KMS-11 (cell line): ENCODE measurements at regions not wholly inside any gene's neighbourhood (a gene's known extent, or its start where the extent isn't known, plus 50 kb on each side); places are given as distances from the start of the nearest gene placed in this dataset.

Experiments used
- H2AFZ ChIP-seq: fragments of 200-600 bp; sonication (generic); 2 replicates; pipeline ENCODE4 v1.6.1; 2016; ENCODE audit warnings: antibody characterized with exemption, mixed run types, low read depth
- H3K27ac ChIP-seq: fragments of 200-600 bp; sonication (generic); 2 replicates; pipeline ENCODE4 v1.6.1; 2016; ENCODE audit warnings: mild to moderate bottlenecking, mixed run types
- H3K27me3 ChIP-seq: fragments of 200-600 bp; sonication (generic); 2 replicates; pipeline ENCODE4 v1.6.1; 2017; ENCODE audit warnings: mild to moderate bottlenecking, low read depth, mixed run types, moderate library complexity; ENCODE audit not compliant: insufficient read depth
- H3K36me3 ChIP-seq: fragments of 200-600 bp; sonication (generic); 2 replicates; pipeline ENCODE4 v1.6.1; 2017; ENCODE audit warnings: mild to moderate bottlenecking, mixed run types; ENCODE audit not compliant: insufficient read depth
- H3K4me1 ChIP-seq: fragments of 200-600 bp; sonication (generic); 2 replicates; pipeline ENCODE4 v1.6.1; 2016; ENCODE audit warnings: mild to moderate bottlenecking, low read depth, mixed run types; ENCODE audit not compliant: poor library complexity, severe bottlenecking
- H3K4me2 ChIP-seq: fragments of 200-600 bp; sonication (generic); 2 replicates; pipeline ENCODE4 v1.7.0; 2016; ENCODE audit warnings: mild to moderate bottlenecking, mixed run types
- H3K4me3 ChIP-seq: fragments of 200-600 bp; sonication (generic); IDR thresholded peaks from 2 replicates; pipeline ENCODE4 v1.6.1; 2017; ENCODE audit warnings: low read depth, low read length, mixed read lengths; ENCODE audit not compliant: insufficient read depth
- H3K79me2 ChIP-seq: fragments of 200-600 bp; sonication (generic); 2 replicates; pipeline ENCODE4 v1.6.1; 2016; ENCODE audit warnings: low read depth, mixed run types; ENCODE audit not compliant: insufficient read depth
- H3K9ac ChIP-seq: fragments of 200-600 bp; sonication (generic); 2 replicates; pipeline ENCODE4 v1.6.1; 2016; ENCODE audit warnings: mild to moderate bottlenecking, mixed run types
- H4K20me1 ChIP-seq: fragments of 200-600 bp; sonication (generic); 2 replicates; pipeline ENCODE4 v1.6.1; 2016; ENCODE audit warnings: mild to moderate bottlenecking, mixed run types; ENCODE audit not compliant: insufficient read depth
- TF ChIP-seq, protein P1 (sequence below): fragments of 200-600 bp; sonication (generic); conservative IDR thresholded peaks from 2 replicates; pipeline ENCODE4 v1.6.1; 2017; ENCODE audit warnings: low read depth, mild to moderate bottlenecking, antibody characterized with exemption, low read length, moderate library complexity, mixed read lengths

DNA sequence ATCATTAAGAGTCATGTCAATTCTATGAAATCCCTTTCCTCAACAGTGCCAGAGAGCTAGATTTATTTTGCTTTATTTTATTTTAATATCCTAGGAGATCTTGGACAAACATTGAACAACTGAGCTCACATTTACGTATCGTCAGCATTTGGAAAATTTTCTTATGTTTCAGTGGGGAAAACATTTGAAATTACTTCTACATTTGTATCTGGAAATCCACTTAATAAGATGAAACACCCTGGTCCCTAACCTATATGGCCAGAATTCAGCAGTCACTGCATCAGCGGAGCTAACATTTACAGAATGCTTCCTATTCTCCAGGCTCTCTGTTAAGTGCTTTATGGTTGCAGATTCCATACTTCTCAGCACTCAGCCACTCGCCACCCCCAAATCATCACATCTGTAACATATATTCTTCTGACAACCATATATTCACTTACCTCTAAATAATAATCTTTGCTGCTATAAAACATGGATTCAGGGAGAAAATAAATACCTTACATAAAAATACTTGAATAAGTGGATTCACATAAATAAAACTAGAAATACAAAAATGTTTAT lies 773.9 kb downstream of the JRKL start:
- Histone ChIP-seq H3K4me1 (no peaks in the 10 kb centered on the region), H3K27me3 (no peaks in the 10 kb centered on the region), H3K4me2 (no peak overlapping the region), H3K79me2 (no peaks in the 10 kb centered on the region), H3K9ac (no peak overlapping the region), H3K36me3 (no peaks in the 10 kb centered on the region), H3K4me3 (no peak overlapping the region), H2AFZ (no peak overlapping the region), H3K27ac (no peak overlapping the region), H4K20me1 (no peaks in the 10 kb centered on the region)
- TF ChIP-seq, protein P1, sequence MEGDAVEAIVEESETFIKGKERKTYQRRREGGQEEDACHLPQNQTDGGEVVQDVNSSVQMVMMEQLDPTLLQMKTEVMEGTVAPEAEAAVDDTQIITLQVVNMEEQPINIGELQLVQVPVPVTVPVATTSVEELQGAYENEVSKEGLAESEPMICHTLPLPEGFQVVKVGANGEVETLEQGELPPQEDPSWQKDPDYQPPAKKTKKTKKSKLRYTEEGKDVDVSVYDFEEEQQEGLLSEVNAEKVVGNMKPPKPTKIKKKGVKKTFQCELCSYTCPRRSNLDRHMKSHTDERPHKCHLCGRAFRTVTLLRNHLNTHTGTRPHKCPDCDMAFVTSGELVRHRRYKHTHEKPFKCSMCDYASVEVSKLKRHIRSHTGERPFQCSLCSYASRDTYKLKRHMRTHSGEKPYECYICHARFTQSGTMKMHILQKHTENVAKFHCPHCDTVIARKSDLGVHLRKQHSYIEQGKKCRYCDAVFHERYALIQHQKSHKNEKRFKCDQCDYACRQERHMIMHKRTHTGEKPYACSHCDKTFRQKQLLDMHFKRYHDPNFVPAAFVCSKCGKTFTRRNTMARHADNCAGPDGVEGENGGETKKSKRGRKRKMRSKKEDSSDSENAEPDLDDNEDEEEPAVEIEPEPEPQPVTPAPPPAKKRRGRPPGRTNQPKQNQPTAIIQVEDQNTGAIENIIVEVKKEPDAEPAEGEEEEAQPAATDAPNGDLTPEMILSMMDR = no peak

DNA sequence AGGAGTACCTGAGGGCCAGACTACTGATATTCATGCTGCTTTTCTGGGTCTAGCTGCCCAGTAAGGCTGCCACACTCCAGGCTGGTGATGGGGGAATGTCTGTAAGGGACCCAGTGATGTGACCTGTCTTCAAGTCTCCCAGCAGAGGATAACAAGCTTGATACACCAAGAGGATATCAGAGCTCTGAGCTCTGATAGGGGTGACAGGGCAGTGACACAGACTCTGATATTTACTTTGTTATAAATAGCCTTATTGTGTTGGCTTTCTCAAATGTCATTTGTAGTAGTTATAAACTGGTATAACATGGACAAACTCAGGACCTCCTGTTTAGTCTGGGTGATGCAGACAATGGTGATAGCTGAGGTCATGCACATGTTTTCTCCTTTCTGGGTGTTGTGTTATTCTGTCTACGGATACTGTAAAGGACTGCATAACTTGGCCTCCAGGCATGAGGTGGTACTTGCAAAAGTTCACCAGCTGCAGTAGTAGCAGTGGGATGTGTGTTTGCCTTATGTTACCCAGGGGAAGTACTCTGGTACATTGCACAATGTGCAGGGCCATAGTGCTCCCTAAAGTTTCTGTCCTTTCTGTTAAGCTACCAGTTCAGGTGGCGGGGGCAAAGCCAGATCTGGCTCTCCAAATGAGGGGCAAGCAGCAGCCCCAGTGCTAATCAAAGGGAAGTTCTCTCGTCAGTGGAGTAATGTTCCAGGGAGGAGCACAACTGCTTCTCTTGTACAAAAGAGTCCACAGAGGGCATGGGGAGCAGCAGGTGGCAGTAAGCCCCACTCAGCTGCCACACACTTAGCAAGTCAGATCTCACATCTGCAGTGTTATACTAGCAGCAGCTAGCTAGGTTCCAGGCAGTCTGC lies 812.2 kb downstream of the JRKL start:
- Histone ChIP-seq H3K27me3 (no peaks in the 10 kb centered on the region), H2AFZ (no peak overlapping the region), H3K36me3 (no peaks in the 10 kb centered on the region), H3K4me2 (no peak overlapping the region), H3K79me2 (no peaks in the 10 kb centered on the region), H3K4me1 (no peaks in the 10 kb centered on the region), H3K9ac (no peak overlapping the region), H4K20me1 (no peaks in the 10 kb centered on the region), H3K4me3 (no peak overlapping the region), H3K27ac (no peak overlapping the region)
- TF ChIP-seq, protein P1 = no peak

DNA sequence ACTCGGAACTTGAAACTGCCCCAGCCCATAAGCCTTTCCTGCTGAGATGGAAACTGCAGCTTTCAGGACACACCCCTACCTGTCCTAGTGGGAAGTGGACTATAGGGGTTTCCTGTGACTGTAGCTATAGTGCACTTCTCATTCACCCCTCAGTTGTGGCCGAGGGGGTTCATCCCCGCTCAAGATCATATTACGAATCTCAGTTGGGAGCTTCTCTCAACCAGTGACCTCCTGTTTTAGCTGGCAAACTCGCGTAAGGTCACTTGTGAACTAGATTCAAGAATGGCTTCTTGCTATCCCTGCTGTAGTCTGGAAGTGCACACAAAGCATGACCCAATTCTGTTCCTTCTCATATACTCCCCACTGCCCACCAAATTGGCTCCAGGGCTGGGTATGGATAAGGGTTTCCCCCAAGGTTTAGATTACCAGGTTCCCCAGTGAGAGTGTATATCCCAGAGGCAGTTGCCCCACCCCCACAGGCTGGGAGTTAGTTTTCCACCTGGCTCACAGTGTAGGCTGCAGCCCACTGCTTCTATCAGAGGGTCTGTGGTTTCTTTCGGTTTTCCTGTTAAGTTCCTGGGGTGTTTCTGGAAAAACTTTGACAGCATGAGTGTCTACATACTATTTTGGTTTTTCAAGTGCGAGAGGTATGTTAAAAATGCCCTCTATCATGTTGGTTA lies 812.9 kb downstream of the JRKL start:
- Histone ChIP-seq H3K79me2 (no peaks in the 10 kb centered on the region), H4K20me1 (no peaks in the 10 kb centered on the region), H3K4me3 (no peak overlapping the region), H3K4me1 (no peaks in the 10 kb centered on the region), H3K36me3 (no peaks in the 10 kb centered on the region), H3K4me2 (no peak overlapping the region), H3K27ac (no peak overlapping the region), H3K9ac (no peak overlapping the region), H2AFZ (no peak overlapping the region), H3K27me3 (no peaks in the 10 kb centered on the region)
- TF ChIP-seq, protein P1 = no peak

DNA sequence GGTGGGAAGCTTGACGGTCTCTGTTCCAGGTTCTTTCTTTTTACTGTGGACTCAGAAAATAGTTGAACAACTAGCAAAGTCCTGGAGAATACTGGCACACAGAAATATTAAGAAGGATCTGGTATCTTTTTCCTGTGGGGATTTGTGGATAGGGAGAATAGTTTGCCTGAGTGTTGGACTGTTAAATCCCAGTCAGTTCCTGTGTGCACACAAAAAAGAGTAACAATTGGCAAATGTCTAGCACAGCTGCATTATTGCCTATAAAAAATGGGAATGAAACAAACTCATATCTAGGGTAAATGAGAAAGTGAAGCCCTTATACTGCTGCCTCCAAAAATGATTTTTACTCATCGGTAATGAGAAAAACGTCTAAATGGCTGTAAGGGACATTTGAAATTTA lies 828.2 kb downstream of the JRKL start:
- Histone ChIP-seq H2AFZ (no peak overlapping the region), H3K79me2 (no peaks in the 10 kb centered on the region), H3K27me3 (no peaks in the 10 kb centered on the region), H3K36me3 (no peaks in the 10 kb centered on the region), H3K27ac (no peak overlapping the region), H3K4me3 (no peak overlapping the region), H3K4me2 (no peak overlapping the region), H4K20me1 (no peaks in the 10 kb centered on the region), H3K9ac (no peak overlapping the region), H3K4me1 (no peaks in the 10 kb centered on the region)
- TF ChIP-seq, protein P1 = no peak
